Heart left ventricle (tissue), 16 donors: ENCODE measurements at regions not wholly inside any gene's neighbourhood (a gene's known extent, or its start where the extent isn't known, plus 50 kb on each side); places are given as distances from the start of the nearest gene placed in this dataset.

ENCODE experiments used
- ATAC-seq, 4 donors: fragments of 200-7000 bp; cut with Tn5 transposase; one replicate each; pipeline ENCODE4 v1.9.1; 2020 to 2022; ENCODE audit warnings: moderate library complexity in 4 of 4, mild to moderate bottlenecking in 3 of 4, moderate number of reproducible peaks in 1 of 4
- DNase-seq, 5 donors: peaks; one replicate each; pipeline ENCODE4 v3.0.0-alpha.2; 2020
- H3K27ac ChIP-seq, 12 donors: fragments of 200-600 bp; sonication (generic) in 4 of 12; one replicate each; pipeline versions ENCODE4 v1.5.0 to v1.8.0; 2016 to 2022; ENCODE audit warnings: mild to moderate bottlenecking in 2 of 12
- H3K27me3 ChIP-seq, 9 donors: fragments of 200-600 bp; sonication (generic) in 2 of 9; one replicate each; pipeline versions ENCODE4 v1.5.1 to v1.8.0; 2016 to 2022; ENCODE audit warnings: mild to moderate bottlenecking in 3 of 9
- H3K36me3 ChIP-seq, 9 donors: fragments of 200-600 bp; sonication (generic) in 2 of 9; one replicate each; pipeline versions ENCODE4 v1.5.0 to v1.8.0; 2018 to 2022; ENCODE audit warnings: mild to moderate bottlenecking in 2 of 9
- H3K4me1 ChIP-seq, 12 donors: fragments of 200-600 bp; sonication (generic) in 4 of 12; one replicate each; pipeline versions ENCODE4 v1.5.0 to v1.8.0; 2016 to 2022; ENCODE audit warnings: mild to moderate bottlenecking in 3 of 12
- H3K4me3 ChIP-seq, 12 donors: fragments of 200-600 bp; sonication (generic) in 4 of 12; one replicate each; pipeline versions ENCODE4 v1.5.0 to v1.8.0; 2017 to 2022; ENCODE audit warnings: mild to moderate bottlenecking in 9 of 12, moderate library complexity in 4 of 12
- H3K9me3 ChIP-seq, 12 donors: fragments of 200-600 bp; sonication (generic) in 4 of 12; one replicate each; pipeline versions ENCODE4 v1.5.0 to v1.8.0; 2016 to 2022; ENCODE audit warnings: mild to moderate bottlenecking in 1 of 12
- CTCF ChIP-seq, 12 donors: fragments of 200-600 bp; sonication (generic) in 4 of 12; IDR thresholded peaks; one replicate each; pipeline versions ENCODE4 v1.5.0 to v1.8.0; 2018 to 2022; ENCODE audit warnings: antibody characterized with exemption in 12 of 12, mild to moderate bottlenecking in 5 of 12
- POLR2A ChIP-seq, 2 donors: fragments of 450-650 bp; IDR thresholded peaks; one replicate each; pipeline ENCODE4 v1.6.1; 2017; ENCODE audit warnings: antibody characterized with exemption in 2 of 2, mild to moderate bottlenecking in 2 of 2, moderate library complexity in 2 of 2
- WGBS, 4 donors: extraction: QIAGEN DNeasy Blood & Tissue Kit in 2 of 4; methylation state at CpG; one replicate each; pipeline versions ENCODE4 v1.1.5 to v1.1.7; 2013 to 2018; 5-methylcytosine and 5-hydroxymethylcytosine counted together
- intact Hi-C, 10 donors: fragments of 100-400 bp; cut with DNase I; formaldehyde crosslinking; loops; one replicate each; pipeline versions ENCODE4 v1.11.1 to v1.14.2; 2022
- donor health status: ischemic (EF 13 %, LVEDD 7.1; RV severe dilation, severe dysfunction).
- donor health status: healthy with polysubstance abuse.
- donor health status: DM: no; HTN: yes; CAD: no.
- donor health status: DM: no; HTN: no; CAD: no.
- donor health status: ischemic (EF 25% LVEDD 6.9; RV normal size, moderate dysfunction).
- donor health status: ischemic (EF 25% LVEDD 5.7; RV mildly dilated, moderate dysfunction).
- donor health status: healthy.
- donor health status: DM: yes; HTN: yes; CAD: no.
- donor health status: ischemic (EF 35%, LVEDD 5.7; RV mildly dilated, moderate dysfunction).
- donor health status: nonischemic (EF 11% LVEDD 7.7; RV severe dilation, severe dysfunction).
- donor health status: DM: yes; HTN: yes; CAD: no.
- donor health status: PGD.
- donor health status: ischemic (EF 29% LVEDD 5.4; RV normal size, mild dysfunction).
- donor health status: nonischemic (EF 23%, LVEDD 6.1; RV moderate dilation, normal function).

- no peak overlapping the region for H3K27ac ChIP-seq
- ATAC-seq (no peak), DNase-seq (no peak)
- intact Hi-C loops = loop anchor here in 1 of 10 donors (10.0 kb wide), 1 partner anchor 829 kb away; no protein-coding TSS in a partner anchor
- H3K4me1 ChIP-seq = peaks cover 0 to 11% (median 0%) of the 10 kb centered on the region in 12 donors
- TF ChIP-seq CTCF (IDR thresholded peaks at IDR 0.05) (no peak), POLR2A (IDR thresholded peaks at IDR 0.05) (no peak)
- WGBS, 4 donors = 95 to 97% (median 95%) methylated on average over 4 of the region's 4 CpGs
- H3K4me3 ChIP-seq = no peak overlapping the region
- peaks cover 0 to 5% (median 0%) of the 10 kb centered on the region in 9 donors for H3K27me3 ChIP-seq
- no peaks in the 10 kb centered on the region for H3K9me3 ChIP-seq
- no peaks in the 10 kb centered on the region for H3K36me3 ChIP-seq
Observed at GRCh38 chr13:106095919-106096318, 439.5 kb downstream of the EFNB2 start.

- WGBS, 4 donors = 90 to 94% (median 91%) methylated on average over 4 of the region's 4 CpGs
- ATAC-seq = no peak
- H3K27ac ChIP-seq = no peak overlapping the region
- H3K27me3 ChIP-seq = peaks cover 0 to 5% (median 0%) of the 10 kb centered on the region in 9 donors
- no peaks in the 10 kb centered on the region for H3K9me3 ChIP-seq
- DNase-seq = no peak
- intact Hi-C loops = loop anchor here in 1 of 10 donors (10.0 kb wide), 1 partner anchor 829 kb away; no protein-coding TSS in a partner anchor
- TF ChIP-seq CTCF (IDR thresholded peaks at IDR 0.05) (no peak), POLR2A (IDR thresholded peaks at IDR 0.05) (no peak)
- H3K4me1 ChIP-seq = peaks cover 0 to 9% (median 0%) of the 10 kb centered on the region in 12 donors
- H3K4me3 ChIP-seq = no peak overlapping the region
- H3K36me3 ChIP-seq = no peaks in the 10 kb centered on the region
Observed at GRCh38 chr13:106095406-106095805, 440.1 kb downstream of the EFNB2 start.

GRCh38 chr13:106090001-106090400 is 445.5 kb downstream of the EFNB2 start:
- no peak for ATAC-seq
- WGBS, 4 donors = 76 to 91% (median 88%) methylated on average over 2 of the region's 2 CpGs
- intact Hi-C loops = loop anchor here in 1 of 10 donors (10.0 kb wide), 1 partner anchor 835 kb away; no protein-coding TSS in a partner anchor

More at GRCh38 chr13:106090001-106090400, 445.5 kb downstream of the EFNB2 start:
- H3K36me3 ChIP-seq = no peaks in the 10 kb centered on the region
- no peak overlapping the region for H3K27ac ChIP-seq
- H3K9me3 ChIP-seq = no peaks in the 10 kb centered on the region
- H3K4me3 ChIP-seq = no peak overlapping the region
- no peak for DNase-seq
- H3K27me3 ChIP-seq = no peaks in the 10 kb centered on the region
- H3K4me1 ChIP-seq = no peaks in the 10 kb centered on the region
- TF ChIP-seq CTCF (IDR thresholded peaks at IDR 0.05) = no peak
